ENCODE measurements at regions not wholly inside any gene's neighbourhood (a gene's known extent, or its start where the extent isn't known, plus 50 kb on each side); places are given as distances from the start of the nearest gene placed in this dataset.

DNA sequence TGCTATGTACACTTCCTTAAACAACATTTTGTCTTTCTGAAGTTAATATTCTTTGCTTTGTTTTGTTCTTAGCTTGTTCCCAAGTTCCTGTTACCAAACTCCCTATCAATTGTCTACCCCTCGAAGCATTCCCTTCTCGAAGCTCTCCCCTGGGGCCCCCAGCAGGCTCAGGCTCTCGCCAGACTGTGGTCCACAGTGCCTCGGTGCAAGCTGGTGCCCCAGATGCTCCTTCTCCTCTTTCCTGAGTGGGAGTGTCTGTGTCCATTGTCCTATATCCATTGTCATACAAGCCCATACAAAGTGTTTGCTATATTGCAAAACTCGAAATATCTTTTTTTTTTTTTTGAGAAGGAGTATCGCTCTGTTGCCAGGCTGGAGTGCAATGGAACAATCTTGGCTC, 51.7 kb upstream of the RTL6 start:
- no peak for DNase-seq

- DNase-seq = no peak
These were observed 50.9 kb upstream of the RTL6 start for GRCh38 chr22:44548981-44549380.
